Activated CD4-positive, alpha-beta memory T cell treated with anti-CD3 and anti-CD28 coated beads, Interleukin-2, amount 10 ng/mL, durations not matched to agents 7 days and 5 days (primary cell): ENCODE measurements at regions not wholly inside any gene's neighbourhood (a gene's known extent, or its start where the extent isn't known, plus 50 kb on each side); places are given as distances from the start of the nearest gene placed in this dataset.

Experiments
- CTCF ChIA-PET: fragments of 350-600 bp; sonication (Branson Sonifier 250); formaldehyde crosslinking; loops from one replicate; lab custom pipeline; 2021; ENCODE audit warnings: antibody characterized with exemption, inconsistent platforms; lab: Charles Lee
- POLR2A ChIA-PET: fragments of 350-600 bp; sonication (Branson Sonifier 250); formaldehyde crosslinking; loops from one replicate; lab custom pipeline; 2021; ENCODE audit warnings: antibody characterized with exemption; lab: Charles Lee
- DNase-seq: peaks from one replicate; pipeline ENCODE4 v3.0.0-alpha.2; 2020
- H3K27ac Mint-ChIP-seq: one replicate; pipeline ENCODE4 v1.8.0; 2021; ENCODE audit warnings: mild to moderate bottlenecking, mixed read lengths
- H3K27me3 Mint-ChIP-seq: one replicate; pipeline ENCODE4 v1.8.0; 2021; ENCODE audit warnings: mixed read lengths
- H3K36me3 Mint-ChIP-seq: one replicate; pipeline ENCODE4 v1.8.0; 2021; ENCODE audit warnings: low read depth, mixed read lengths
- H3K4me1 Mint-ChIP-seq: one replicate; pipeline ENCODE4 v1.8.0; 2021; ENCODE audit warnings: mixed read lengths
- H3K4me3 Mint-ChIP-seq: one replicate; pipeline ENCODE4 v1.8.0; 2021; ENCODE audit warnings: mild to moderate bottlenecking, mixed read lengths
- H3K9me3 Mint-ChIP-seq: one replicate; pipeline ENCODE4 v1.8.0; 2021; ENCODE audit warnings: mixed read lengths

GRCh38 chr9:79037338-79037737 is 534.4 kb upstream of the TLE4 start:
- no peak for DNase-seq
- Mint-ChIP-seq H3K27me3 (no peaks in the 10 kb centered on the region), H3K36me3 (no peaks in the 10 kb centered on the region), H3K9me3 (peaks cover 7% of the 10 kb centered on the region), H3K27ac (no peak overlapping the region), H3K4me1 (no peaks in the 10 kb centered on the region), H3K4me3 (no peak overlapping the region)
- POLR2A ChIA-PET, result no interaction called here
- CTCF ChIA-PET, result no interaction called here

GRCh38 chr9:79040671-79041070 is 531.1 kb upstream of the TLE4 start:
- Mint-ChIP-seq H3K4me3 (no peak overlapping the region), H3K27me3 (no peaks in the 10 kb centered on the region), H3K4me1 (no peaks in the 10 kb centered on the region), H3K9me3 (peaks cover 3% of the 10 kb centered on the region), H3K27ac (no peak overlapping the region), H3K36me3 (no peaks in the 10 kb centered on the region)
- ChIA-PET POLR2A (no interaction called here), CTCF (no interaction called here)
- DNase-seq, result no peak

- Mint-ChIP-seq H3K9me3 (peaks cover 3% of the 10 kb centered on the region), H3K4me1 (no peaks in the 10 kb centered on the region), H3K4me3 (no peak overlapping the region), H3K36me3 (no peaks in the 10 kb centered on the region), H3K27ac (no peak overlapping the region), H3K27me3 (no peaks in the 10 kb centered on the region)
- CTCF ChIA-PET, result no interaction called here
- no peak for DNase-seq
- POLR2A ChIA-PET, result no interaction called here
Measured at GRCh38 chr9:79041266-79041665, 530.5 kb upstream of the TLE4 start.

GRCh38 chr9:79043916-79044315 is 527.8 kb upstream of the TLE4 start:
- Mint-ChIP-seq H3K9me3 (no peaks in the 10 kb centered on the region), H3K27ac (no peak overlapping the region), H3K4me1 (no peaks in the 10 kb centered on the region), H3K36me3 (no peaks in the 10 kb centered on the region), H3K4me3 (no peak overlapping the region), H3K27me3 (no peaks in the 10 kb centered on the region)
- no peak for DNase-seq
- CTCF ChIA-PET, result no interaction called here
- POLR2A ChIA-PET, result no interaction called here

- H3K36me3 Mint-ChIP-seq, result no peaks in the 10 kb centered on the region
- DNase-seq, result no peak
- ChIA-PET POLR2A (no interaction called here), CTCF (no interaction called here)
- H3K27ac Mint-ChIP-seq, result no peak overlapping the region
- H3K4me3 Mint-ChIP-seq, result no peak overlapping the region
- no peaks in the 10 kb centered on the region for H3K4me1 Mint-ChIP-seq
- H3K9me3 Mint-ChIP-seq, result no peaks in the 10 kb centered on the region
- no peaks in the 10 kb centered on the region for H3K27me3 Mint-ChIP-seq
Measured at GRCh38 chr9:79046401-79046800, 525.4 kb upstream of the TLE4 start.

GRCh38 chr9:79049371-79049770 is 522.4 kb upstream of the TLE4 start:
- Mint-ChIP-seq H3K27me3 (no peaks in the 10 kb centered on the region), H3K36me3 (no peaks in the 10 kb centered on the region), H3K27ac (no peak overlapping the region), H3K4me3 (no peak overlapping the region), H3K4me1 (no peaks in the 10 kb centered on the region), H3K9me3 (no peaks in the 10 kb centered on the region)
- POLR2A ChIA-PET, result no interaction called here
- CTCF ChIA-PET, result no interaction called here
- no peak for DNase-seq

GRCh38 chr9:79053598-79053997 is 518.2 kb upstream of the TLE4 start:
- ChIA-PET CTCF (no interaction called here), POLR2A (no interaction called here)
- no peaks in the 10 kb centered on the region for H3K9me3 Mint-ChIP-seq
- H3K27ac Mint-ChIP-seq, result no peak overlapping the region
- H3K4me1 Mint-ChIP-seq, result no peaks in the 10 kb centered on the region
- no peak for DNase-seq
- no peak overlapping the region for H3K4me3 Mint-ChIP-seq
- no peaks in the 10 kb centered on the region for H3K36me3 Mint-ChIP-seq
- H3K27me3 Mint-ChIP-seq, result no peaks in the 10 kb centered on the region

GRCh38 chr9:79054500-79054899 is 517.3 kb upstream of the TLE4 start:
- no peak for DNase-seq
- Mint-ChIP-seq H3K4me1 (no peaks in the 10 kb centered on the region), H3K4me3 (no peak overlapping the region), H3K9me3 (no peaks in the 10 kb centered on the region), H3K36me3 (no peaks in the 10 kb centered on the region), H3K27me3 (no peaks in the 10 kb centered on the region), H3K27ac (no peak overlapping the region)
- CTCF ChIA-PET, result no interaction called here
- POLR2A ChIA-PET, result no interaction called here

- ChIA-PET CTCF (no interaction called here), POLR2A (no interaction called here)
- Mint-ChIP-seq H3K27ac (no peak overlapping the region), H3K36me3 (no peaks in the 10 kb centered on the region), H3K4me3 (no peak overlapping the region), H3K9me3 (no peaks in the 10 kb centered on the region), H3K4me1 (no peaks in the 10 kb centered on the region), H3K27me3 (no peaks in the 10 kb centered on the region)
- DNase-seq, result no peak
Measured at GRCh38 chr9:79056041-79056440, 515.7 kb upstream of the TLE4 start.

- Mint-ChIP-seq H3K36me3 (no peaks in the 10 kb centered on the region), H3K4me1 (no peaks in the 10 kb centered on the region), H3K27me3 (no peaks in the 10 kb centered on the region), H3K4me3 (no peak overlapping the region), H3K27ac (no peak overlapping the region), H3K9me3 (no peaks in the 10 kb centered on the region)
- DNase-seq, result no peak
- ChIA-PET POLR2A (no interaction called here), CTCF (no interaction called here)
Measured at GRCh38 chr9:79057576-79057975, 514.2 kb upstream of the TLE4 start.

GRCh38 chr9:79060766-79061165 is 511.0 kb upstream of the TLE4 start:
- ChIA-PET POLR2A (no interaction called here), CTCF (no interaction called here)
- no peak for DNase-seq
- Mint-ChIP-seq H3K36me3 (no peaks in the 10 kb centered on the region), H3K27ac (no peak overlapping the region), H3K9me3 (peaks cover 2% of the 10 kb centered on the region), H3K4me1 (no peaks in the 10 kb centered on the region), H3K4me3 (no peak overlapping the region), H3K27me3 (no peaks in the 10 kb centered on the region)

GRCh38 chr9:79061752-79062616 is 509.8 kb upstream of the TLE4 start:
- DNase-seq, result no peak
- Mint-ChIP-seq H3K4me3 (no peak overlapping the region), H3K36me3 (no peaks in the 10 kb centered on the region), H3K27me3 (no peaks in the 10 kb centered on the region), H3K9me3 (peaks cover 2% of the 10 kb centered on the region), H3K27ac (no peak overlapping the region), H3K4me1 (no peaks in the 10 kb centered on the region)
- ChIA-PET POLR2A (no interaction called here), CTCF (no interaction called here)

- Mint-ChIP-seq H3K27me3 (no peaks in the 10 kb centered on the region), H3K4me3 (no peak overlapping the region)
Measured at GRCh38 chr9:79073201-79073600, 498.6 kb upstream of the TLE4 start.

GRCh38 chr9:79080536-79080935 is 491.2 kb upstream of the TLE4 start:
- CTCF ChIA-PET, result no interaction called here
- Mint-ChIP-seq H3K4me3 (no peak overlapping the region), H3K36me3 (no peaks in the 10 kb centered on the region), H3K27me3 (no peaks in the 10 kb centered on the region), H3K9me3 (peaks cover 2% of the 10 kb centered on the region), H3K27ac (no peak overlapping the region), H3K4me1 (no peaks in the 10 kb centered on the region)
- DNase-seq, result no peak
- POLR2A ChIA-PET, result no interaction called here

More at GRCh38 chr9:79073201-79073600, 498.6 kb upstream of the TLE4 start:
- Mint-ChIP-seq H3K36me3 (no peaks in the 10 kb centered on the region), H3K4me1 (no peaks in the 10 kb centered on the region), H3K9me3 (no peaks in the 10 kb centered on the region), H3K27ac (no peak overlapping the region)
- ChIA-PET POLR2A (no interaction called here), CTCF (no interaction called here)
- no peak for DNase-seq
